ENCODE measurements at regions not wholly inside any gene's neighbourhood (a gene's known extent, or its start where the extent isn't known, plus 50 kb on each side); places are given as distances from the start of the nearest gene placed in this dataset.

DNA sequence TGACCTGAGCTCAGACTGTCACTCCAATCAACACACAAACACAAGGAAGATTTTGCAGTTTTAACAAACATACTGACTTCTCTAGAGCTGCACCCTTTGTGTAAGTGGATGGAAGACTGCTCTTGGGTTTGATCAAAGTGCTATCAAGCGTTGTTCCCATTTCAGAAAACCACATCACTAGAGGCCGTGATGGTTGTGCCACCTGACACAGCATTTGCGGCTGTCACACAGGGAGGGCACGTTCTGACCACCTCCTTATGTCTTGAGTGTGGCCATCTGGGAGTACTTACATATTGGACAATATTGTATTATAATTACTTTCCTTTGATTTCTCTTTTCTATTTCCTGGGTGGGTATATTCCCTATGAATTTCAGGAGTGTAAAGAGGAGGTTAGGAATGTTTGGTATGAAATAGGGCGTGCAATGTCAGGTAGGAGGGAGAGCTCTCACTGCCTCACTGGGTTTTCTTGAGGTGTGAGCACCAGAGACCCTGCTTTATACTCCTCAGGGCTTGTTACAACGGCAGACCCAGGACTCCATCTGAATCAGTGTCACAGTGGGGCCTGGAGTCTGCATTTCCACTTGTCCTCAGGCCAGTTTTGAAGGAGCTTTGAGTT is 74.3 kb downstream of the SYNE3 start:
- no peak for DNase-seq

DNA sequence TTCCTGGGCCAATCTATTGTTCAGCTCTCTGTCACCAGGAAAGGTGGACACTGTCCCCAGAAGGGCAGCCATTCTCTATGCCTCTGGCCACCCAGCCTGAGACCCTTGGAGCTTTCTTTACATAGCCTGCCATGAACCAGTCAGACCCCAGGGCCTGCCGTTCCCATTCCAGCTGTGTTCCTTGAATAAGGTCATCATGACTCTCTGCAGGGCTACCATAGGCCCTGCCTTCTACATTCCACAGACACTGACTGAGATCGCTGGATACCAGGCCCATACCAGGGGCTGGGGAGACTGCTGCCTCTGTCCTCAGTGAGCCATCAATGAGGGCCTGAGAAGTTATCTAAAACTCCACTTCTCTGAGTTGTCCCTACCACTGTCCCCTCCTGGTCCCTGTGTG is 75.5 kb downstream of the SYNE3 start:
- no peak for DNase-seq

DNA sequence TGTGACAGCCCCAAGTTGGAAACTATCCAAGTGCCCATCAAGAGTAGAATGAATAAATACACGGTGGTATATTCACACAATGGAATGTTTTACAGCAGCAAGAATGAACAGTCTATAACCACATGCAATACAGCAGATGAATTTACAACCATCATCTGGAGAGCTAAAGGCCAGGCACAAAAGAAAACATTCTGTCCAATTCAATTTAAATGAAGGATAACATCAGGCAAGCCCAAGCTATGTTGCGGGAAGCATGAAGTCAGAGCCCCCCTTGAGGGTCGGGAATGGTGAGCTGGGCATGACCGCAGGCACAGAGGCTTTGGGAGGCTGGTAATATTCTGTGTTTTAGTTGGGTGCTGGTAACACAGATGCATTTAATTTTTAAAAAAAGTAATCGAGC is 76.0 kb downstream of the SYNE3 start:
- DNase-seq, result no peak

DNA sequence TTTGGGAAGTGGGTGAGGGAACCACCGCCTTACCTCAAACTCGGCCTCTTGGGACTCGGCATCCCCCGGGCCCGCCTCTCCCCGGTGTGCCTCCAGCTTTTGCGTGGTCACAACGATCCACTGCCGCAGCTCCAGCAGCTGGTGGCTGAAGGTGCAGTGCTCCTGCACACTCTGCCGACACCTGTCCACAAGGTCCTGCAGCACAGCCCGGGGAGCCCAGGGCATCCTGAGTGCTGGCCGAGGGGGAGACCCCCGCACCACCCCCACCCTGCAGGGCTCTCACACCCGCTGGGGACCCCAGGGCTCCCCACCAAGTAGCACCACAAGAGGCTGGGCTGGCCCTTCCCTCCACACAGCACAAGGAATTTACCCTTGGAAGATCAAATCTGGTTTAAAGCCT is 76.6 kb downstream of the SYNE3 start:
- no peak for DNase-seq

DNA sequence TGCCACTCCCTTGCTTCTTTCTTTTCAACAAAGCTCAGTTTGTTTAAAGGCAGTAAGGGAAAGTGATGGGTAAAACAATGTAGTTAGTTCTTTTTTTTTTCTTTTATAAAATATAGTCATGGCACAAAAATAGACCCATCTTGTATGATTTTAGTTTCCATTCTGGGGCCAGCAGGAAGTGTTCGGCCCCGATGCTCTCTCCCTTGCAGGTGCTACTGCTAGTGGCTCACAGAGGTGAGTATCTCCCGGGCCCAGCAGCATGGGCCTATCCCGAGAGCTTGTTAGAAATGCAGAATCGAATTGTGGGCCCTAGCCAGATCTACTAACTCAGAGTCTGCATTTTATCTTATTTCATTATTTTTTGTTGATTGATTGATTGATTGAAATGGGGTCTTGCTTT is 78.7 kb downstream of the SYNE3 start:
- DNase-seq, result no peak

DNA sequence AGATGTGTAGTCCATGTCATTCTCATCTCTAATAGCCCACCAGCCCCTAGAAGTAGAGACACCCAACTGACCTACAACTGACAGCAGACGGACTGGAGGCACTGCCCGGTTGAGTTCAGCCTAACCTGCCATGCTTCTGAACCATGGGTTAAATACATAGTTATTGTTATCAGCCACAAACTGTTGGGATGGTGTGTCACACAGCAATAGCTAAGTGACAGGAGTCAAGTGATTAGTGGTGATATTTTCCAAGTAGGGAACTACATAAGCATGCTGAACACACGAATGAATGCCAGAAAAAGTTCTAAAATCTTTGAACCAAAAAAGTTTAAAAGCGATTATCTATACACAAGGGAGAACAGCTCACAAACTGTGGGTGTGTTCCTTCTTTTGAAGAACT is 80.1 kb downstream of the SYNE3 start:
- DNase-seq, result no peak

DNA sequence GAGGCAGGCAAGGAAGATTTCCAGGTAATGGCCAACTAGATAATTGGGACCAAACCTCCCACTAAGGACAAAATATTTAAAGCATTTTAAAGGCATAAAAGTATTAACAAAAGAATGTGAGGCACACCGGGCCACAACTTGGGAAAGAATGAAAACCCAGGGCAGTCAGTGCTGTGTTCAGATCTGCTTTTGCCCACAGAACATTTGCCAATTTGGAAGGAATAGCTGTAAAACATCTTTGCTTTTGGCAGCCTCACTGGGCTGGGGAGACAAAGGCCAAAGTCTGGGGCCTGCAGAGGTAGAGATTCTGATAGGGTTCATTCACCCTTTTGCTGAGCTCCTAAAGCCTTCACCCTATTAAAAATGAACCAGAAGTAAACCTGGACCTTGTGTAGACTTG is 82.3 kb downstream of the SYNE3 start:
- DNase-seq, result no peak

DNA sequence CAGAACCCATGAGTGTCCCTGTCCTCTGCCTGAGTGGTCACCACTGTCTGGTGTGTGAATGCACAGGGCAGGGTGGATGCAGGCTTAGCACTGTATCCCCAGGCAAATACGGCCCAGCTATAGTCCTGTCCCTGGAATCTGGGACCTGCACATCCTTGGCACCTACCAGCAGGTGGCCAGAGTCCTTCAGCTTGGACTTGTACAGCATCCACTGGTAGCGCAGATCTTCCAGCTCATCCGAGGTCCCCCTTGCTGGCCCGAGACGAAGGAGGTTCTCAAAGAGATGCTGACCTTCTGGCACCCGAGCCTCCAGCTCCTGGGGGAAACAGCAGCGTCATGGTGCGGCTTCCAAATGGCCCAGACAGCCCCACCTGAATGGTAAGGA is 83.4 kb downstream of the SYNE3 start:
- DNase-seq, result no peak

DNA sequence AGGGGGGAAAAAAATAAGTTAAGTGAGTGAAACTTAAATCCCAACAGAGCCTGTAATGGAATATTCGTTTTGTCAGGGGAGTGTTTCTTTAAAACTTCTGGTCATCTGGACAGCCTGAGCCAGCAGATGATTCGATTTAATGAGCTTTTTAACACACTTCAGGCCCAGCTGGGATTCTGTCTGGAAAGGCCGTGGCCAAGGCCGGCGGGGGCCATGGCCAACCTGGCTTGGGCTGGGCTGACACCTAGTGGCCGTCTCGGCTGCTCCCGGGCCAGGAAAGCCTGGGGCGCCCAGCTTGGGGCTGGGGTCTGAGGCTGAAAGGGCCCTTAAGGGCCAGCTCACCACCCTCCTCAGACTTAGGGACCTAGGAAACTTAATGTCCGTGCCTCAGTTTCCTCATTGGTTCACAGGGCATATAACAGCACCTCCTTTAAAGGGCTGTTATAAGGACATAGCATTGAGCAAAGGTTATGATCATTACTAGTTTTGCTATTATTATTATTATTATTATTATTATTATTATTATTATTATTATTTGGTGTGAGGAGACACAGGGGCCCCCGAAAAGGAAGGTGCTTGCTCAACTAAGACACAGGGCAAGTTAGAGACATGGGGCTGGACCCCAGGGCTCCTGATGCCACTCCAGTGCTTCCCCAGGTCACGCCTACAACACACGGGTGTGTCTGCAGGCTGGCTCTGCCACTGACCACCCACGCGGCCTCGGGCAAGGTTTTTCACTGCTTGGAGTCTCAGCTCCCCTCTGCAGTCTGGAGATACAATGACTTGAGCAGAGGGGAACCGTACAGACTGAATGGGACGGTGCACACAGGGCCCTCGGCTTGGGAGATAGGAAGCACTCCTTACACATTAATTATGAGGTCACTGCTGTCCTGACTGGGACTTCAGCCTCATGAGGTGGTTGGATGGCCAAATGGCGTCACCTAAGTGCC is 84.0 kb downstream of the SYNE3 start:
- no peak for DNase-seq

DNA sequence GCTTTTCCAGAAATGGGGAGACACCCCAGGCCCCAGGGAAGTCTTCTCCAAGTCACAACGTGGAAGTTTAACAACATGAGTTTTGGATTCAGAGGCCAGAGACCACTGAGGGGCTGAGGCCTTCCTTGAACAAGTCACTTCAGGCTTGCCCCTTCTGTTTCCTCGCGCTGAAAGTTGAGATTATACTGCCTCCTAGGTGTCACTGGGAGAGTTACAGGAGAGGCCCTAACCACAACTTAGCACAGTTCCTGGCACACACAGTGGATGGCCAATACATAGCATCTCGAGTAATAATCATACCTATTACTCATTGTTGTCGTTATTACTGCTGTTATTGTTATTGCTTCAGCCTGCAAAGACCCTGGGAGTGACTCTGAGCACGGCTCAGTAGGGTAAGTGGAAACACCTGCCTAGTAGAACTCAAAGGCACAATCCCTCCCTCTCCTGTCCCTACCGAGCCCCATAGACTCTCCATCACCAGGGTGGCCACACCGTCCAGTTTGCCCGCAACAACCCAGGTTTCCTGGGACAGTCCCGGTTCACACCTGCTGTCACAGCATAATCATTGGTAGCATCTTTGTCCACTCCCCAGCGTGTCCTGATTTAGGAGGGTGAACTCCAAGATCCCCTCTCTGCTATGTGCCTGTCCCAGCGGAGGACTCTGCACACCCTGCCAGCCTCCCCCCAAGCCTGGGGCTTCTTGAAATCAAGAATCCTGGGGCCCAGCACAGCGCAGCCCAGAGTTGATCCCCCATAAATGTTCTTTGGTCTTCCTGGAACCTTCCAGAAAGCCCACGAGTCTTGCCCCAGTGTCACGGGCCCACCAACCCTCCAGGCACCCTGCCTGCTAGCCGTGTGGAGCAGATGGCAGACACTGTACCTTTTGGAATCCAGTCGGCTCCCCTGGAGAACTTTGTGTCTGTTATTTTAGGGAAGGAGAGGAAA is 85.0 kb downstream of the SYNE3 start:
- no peak for DNase-seq

DNA sequence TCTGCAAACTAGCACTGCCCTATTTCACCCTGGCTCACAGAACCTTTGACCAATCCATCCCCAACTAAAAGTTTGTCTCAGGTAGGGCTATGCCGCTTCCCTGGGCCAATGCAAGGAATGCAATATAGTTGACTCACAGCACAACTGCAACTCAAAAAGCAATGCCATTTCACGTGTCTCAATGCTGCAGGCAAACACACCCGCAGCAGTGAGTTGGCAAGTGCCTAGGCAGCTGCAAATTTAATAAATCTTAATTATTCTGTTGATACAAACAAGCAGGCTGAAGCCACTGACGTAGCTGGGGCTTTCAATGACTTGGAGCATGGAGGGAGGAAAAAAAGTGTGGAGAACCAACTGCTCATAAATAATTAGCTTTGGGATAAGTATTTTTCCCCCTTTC is 87.9 kb downstream of the SYNE3 start:
- no peak for DNase-seq

DNA sequence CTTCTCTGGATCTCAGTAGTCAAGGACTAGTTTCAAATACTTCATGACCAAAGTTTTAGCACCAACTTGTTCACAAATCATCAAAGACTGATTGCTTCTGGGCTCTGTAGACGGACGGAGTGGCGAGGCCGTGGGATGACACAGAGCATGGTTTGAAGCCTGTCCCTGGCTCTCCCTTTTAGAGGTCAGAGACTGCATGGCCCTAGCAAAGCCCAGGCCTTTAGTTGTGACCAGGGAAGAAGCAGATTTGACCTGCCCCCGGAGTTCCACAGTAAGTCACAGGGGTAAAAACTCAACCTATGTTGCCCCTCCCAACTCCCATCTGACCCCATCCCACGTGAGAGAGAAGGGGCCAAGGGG is 90.4 kb downstream of the SYNE3 start:
- DNase-seq, result no peak

DNA sequence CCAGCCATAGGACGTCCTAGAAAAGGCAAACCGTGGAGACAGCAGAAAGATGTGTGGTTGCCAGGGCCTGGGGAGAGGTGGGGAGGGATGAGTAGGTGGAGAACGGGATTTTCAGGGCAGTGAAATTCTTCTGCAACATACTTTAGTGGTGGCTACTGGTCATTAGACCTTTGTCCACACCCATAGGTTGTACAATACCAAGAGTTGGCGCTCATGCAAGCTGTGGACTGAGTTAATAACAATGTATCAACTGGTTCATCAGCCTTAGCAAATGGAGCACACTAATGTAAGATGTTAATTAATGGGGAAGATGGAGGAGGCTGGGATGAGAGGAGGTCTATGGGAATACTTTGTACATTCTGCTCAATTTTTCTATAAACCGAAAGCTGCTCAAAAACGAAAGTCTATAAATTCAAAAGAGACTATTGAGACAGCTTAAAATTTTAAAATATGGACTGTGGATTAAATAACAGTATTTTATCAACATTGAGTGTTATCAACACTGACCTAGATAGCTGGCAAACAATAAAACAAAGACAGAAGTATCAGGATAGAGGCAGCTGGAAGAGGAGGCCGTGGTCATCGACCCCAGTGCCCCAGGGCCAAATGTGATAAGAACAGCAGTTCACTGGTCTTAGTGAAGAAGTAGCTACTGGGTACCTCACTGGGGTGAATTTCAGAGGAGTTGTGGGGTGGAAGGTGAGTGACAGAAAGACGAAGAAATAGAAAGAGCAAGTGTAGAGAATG is 90.9 kb downstream of the SYNE3 start:
- no peak for DNase-seq

DNA sequence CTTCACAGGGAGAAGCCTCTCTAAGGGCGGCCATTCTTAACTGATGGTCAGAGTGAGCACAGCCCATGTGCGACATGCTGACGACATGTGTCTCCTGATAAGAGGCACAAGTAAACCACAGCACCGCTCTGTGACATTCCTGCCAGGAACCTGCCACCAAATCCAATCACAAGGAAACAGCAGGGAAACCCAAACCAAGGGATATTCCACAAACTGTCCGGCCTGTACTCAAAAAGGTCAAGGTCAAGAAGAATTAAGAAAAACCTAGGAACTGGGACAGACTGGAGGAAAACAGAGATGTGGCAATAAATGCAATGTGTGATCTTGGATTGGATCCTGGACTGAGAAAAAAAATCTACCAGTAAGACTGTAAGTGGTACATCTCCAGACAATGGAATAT is 91.9 kb downstream of the SYNE3 start:
- no peak for DNase-seq

DNA sequence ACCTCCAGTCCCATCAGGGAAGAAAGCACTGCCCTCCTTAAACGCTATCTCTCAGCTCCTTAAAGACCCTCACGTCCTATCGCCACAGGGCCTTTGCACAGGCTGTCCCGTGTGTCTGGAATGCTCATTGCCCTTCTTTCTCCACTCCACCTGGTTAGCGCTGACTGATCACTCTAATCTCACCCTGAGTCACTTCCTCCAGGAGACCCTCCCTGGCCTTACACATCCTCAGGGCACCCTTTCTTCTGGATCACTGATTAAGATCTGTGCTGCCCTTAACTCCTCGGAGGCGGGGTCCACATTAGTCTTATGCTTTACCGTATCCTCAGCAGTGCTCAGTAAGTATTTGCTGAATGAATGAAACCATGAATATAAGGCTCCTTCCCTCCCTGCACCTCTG is 94.7 kb downstream of the SYNE3 start:
- no peak for DNase-seq

DNA sequence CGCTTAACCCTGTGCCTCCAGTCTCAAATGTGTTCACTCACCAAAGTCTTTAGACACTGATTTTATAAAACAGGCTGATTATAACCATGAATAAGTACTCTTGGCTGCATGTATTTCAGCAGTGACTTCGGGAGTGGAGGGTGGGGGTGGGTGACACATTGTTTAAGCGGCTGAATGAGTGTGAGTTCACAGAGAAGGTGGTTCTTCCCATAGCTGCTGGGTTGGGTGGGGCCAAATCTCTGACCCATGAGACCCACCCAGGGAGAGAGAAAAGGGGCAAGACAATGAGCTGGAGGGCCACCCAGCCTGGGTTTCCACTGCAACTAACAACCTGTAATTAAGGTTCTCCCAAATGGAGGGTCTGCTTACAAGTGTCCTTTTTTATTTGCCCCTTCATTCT is 96.4 kb downstream of the SYNE3 start:
- DNase-seq, result no peak

DNA sequence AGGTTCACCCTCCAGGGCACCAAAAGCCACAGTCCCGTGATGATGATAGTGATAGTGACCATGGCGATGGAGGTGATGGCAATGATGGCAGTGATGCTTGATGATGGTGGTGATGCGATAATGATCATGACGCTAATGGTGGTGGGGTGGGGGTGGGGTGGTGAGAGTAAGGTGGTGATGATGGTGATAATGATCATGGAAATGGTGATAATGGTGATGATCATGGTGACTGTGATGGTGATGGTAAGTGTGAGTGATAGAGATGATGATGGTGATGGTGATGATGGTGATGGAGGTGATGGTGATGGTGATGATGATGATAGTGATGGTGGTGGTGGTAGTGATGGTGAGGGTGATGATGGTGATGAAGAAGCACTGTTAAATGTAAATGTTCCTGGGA is 96.9 kb downstream of the SYNE3 start:
- no peak for DNase-seq

DNA sequence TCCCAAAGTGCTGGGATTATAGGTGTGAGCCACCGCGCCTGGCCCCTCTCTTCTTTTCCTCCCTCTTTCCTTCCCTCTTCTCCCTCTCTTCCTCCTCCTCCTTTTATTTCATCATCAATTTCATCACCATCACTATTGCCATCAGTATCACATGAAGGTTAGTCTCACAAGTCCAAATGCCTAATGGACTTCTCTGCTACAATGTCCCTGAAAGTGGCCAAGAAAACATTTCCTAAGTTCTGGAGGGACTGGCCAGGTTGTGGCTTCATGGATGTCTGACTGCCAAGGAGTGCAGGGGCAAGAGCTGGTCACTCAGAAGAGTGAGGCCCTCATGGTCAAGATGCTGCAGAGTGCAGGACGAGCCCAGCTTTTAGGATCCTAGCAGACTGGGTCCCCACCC is 97.6 kb downstream of the SYNE3 start:
- DNase-seq, result no peak

DNA sequence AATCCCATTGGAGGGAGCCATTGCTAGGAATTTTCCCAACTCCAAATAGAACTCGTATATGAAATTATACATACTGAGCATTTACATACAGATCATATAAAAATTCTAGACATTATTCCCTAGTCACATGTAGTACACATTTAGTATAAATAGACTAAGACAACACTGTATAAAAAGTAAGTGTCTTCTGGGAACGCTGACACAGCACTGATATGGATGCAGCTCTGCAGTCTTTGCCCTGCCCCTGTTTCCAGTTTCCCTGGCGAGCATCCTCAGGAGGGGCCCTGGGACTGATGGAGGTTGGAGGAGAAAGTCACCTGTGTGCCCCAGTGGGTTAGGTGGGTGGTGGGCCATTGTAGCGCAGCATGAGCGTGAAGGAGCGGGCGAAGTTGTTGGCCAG is 97.8 kb upstream of the CLMN start:
- no peak for DNase-seq

DNA sequence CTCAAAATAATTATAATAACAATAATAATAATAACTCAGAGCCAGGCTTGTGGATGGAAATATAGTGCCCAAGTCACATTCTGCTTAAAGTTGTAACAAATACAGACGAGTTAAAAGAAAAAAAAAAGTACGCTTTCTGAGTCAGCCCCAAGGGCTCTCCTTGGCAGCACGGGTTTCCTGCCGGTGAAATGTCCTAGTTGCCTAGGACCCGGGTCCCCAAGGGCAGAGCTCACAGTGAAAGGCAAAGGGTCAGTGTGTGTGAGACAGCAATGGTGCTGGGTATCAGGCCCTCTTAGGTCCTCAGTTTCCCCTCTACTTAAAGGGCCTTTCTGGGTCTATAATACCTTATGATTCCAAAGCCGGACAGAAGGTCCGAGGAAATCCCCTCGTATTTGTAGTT is 96.3 kb upstream of the CLMN start:
- DNase-seq, result no peak

DNA sequence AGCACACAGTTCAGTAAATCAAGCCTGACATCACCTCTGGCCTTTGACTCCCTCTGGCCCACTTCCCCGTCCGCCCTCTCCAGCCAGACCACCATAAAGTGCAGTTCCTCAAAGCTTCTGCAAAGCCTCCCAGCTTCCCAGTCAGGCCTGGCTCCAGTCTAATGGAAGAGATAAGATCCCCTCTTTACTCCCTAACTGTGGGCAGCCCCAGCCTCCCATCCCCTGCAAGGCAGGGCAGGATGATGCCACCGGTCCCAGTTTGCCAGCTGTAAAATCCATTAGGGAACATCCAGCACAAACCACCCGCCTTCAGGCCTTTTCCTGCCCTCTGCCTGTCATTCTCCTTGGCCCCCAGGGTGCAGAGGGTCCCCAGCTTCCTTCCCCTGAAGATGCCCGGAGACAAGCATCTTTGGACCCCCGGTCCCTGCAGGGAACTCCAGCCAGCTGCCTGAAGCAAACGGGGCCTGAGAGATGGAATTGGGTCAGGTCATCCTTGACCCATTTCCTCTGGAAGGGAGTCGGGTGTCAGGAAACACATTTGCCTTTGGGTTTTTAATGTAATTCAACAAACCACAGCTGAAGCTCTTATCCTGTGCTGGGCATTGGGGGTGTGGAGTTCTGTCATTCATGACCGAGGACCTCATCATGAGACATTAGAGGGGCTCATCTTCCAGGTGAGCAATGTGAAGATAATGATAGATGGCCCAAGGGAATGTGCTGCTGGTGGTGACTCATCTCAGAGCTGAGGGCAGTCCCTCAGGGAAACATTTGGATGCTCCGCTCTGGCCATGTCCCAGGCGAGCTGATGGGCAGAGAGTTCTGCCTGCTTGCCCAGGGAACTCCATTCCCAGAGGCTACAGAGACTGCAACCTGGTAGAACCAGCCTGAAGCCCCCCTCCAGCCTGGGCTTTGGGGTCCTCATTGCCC is 93.8 kb upstream of the CLMN start:
- no peak for DNase-seq

DNA sequence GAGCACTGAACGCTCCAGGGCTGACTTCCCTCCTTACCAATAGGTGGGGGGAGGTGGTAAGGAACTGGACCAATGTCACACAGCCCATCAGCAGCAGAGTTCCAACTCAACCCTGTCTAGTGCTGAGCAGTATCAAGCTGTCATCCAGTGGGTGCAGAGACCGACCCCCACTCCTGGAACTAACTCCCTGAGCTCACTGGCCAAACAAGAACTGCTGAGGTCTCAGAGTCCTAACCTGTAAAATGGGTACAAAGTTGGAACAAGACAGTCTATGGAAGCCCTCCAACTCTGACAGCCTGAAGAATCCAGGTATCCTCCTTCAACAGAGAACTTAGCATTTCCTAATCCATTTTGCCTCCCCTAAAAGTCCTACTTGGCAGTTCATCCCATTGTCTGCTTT is 91.1 kb upstream of the CLMN start:
- no peak for DNase-seq
